ENCODE measurements at regions not wholly inside any gene's neighbourhood (a gene's known extent, or its start where the extent isn't known, plus 50 kb on each side); places are given as distances from the start of the nearest gene placed in this dataset.

GRCh38 chr2:106572541-106573450 lies 85.6 kb downstream of the CD8B2 start:
- DNase-seq: no peak

GRCh38 chr2:106573773-106574172 lies 86.6 kb downstream of the CD8B2 start:
- DNase-seq: no peak

- peak; percentile 55 for DNase-seq
Observed at GRCh38 chr2:106575955-106576354, 88.8 kb downstream of the CD8B2 start.

- no peak for DNase-seq
Observed at GRCh38 chr2:106577255-106577651, 90.1 kb downstream of the CD8B2 start.

DNA sequence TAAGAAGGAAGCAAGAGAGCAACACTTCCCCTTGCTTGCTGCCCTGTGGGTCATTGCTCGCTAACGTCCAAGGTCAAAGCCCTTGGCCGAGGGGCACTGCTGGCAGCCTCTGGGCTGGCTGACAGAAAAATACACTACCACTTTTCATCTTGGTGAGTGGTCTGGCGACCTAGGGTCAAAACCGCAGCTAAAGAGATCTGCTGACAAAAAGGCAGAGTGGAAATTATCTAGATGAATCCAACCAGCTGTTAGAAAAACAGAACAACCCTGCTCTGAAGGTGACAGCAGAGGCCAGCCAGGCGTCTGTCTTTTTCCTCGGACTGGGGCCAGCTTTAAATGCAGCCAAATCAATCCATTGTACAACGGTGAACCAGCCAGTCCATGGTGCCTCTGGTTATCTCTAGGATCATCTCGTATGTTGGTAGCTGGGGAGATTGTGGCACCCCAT lies 92.6 kb downstream of the CD8B2 start:
- DNase-seq: no peak

GRCh38 chr2:106580241-106580640 lies 93.1 kb downstream of the CD8B2 start:
- no peak for DNase-seq

- DNase-seq: peak; percentile 98
Observed at GRCh38 chr2:106581328-106581727, 94.2 kb downstream of the CD8B2 start.

- peak; percentile 44 for DNase-seq
Observed at GRCh38 chr2:106581755-106582147, 94.6 kb downstream of the CD8B2 start.

DNA sequence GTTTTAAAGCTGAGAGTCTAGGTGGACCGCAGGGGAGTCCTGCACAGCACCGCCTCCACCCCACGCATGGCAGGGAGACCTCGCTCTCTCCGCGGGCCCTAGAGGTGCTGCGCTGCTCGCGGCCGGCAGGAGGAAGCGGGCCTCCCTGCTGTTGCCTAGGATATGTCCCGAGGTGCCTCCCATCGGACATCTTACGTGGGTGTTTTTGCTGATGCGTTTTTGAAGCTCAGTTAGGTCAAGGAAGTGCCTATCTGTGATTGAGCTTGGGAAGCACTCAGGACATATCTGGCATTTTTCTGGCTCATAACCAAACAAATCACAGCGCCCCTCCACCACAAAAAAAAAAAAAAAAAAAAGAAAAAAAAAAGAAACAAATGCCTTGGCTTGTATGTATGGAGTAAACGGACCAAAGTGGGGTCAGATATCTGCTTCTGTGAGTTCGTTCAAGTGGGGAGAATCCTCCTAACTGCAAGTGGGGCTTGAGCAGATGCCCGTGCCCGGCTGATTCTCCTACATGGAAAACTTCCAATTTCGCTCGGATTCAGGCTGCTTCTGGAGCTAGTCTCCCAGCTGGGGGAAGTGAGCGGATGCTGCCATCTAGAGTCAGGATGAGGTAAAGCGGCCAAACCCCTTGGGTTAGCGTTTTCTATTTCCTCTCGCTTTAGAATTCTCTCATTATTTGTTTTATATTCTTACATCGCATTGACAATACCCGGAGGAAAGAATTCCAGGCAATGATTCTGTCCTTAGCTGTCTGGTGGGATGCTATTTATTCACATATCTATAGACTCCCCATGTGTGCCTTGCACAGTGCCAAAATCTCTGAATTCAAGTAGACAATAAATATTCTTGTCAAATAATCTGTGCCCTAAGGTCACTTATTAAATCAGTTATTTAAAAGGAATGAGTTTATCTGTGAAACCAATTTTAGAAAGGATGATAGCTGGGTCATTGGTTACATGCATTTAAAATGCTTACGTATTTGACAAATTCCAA lies 95.3 kb downstream of the CD8B2 start:
- peak; percentile 53 for DNase-seq

GRCh38 chr2:106584304-106584954 lies 97.3 kb downstream of the CD8B2 start:
- DNase-seq: no peak

DNA sequence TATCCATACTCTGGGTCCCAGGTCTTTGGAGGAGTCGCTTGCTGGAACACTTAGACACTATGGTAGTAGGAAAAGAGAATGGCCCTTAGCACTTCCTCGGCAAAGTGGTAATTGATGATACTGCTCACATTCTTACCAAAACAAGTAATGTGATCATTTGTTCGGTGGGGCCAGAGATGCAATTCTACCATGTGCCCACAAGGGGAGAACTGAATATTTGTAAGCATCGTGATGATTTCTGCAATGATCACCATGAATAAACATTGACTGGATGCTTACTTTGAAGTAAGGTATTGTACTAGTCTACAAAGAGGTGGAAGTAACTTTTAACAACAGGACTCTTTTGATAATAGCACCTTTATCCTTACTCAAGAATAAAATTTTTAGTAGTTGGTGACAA lies 109.7 kb downstream of the CD8B2 start:
- no peak for DNase-seq

DNA sequence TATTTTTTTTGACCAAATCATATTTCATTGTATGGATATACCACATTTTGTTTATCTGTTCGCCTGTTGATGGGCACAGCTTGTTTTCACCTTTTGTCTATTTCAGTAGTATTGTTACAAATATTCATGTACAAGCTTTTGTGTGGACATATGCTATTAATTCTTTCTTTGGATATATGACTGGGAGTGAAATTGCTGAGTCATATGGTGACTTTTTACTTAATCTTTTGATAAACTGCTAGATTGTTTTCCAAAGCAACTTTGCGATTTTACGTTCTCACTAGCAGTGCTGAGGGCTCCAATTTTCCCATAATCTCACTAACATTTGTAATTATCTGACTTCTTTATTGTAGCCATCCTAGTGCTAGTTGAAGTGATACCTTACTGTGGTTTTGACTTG lies 112.4 kb downstream of the CD8B2 start:
- no peak for DNase-seq

GRCh38 chr2:106602042-106602441 lies 114.9 kb downstream of the CD8B2 start:
- DNase-seq: no peak

DNA sequence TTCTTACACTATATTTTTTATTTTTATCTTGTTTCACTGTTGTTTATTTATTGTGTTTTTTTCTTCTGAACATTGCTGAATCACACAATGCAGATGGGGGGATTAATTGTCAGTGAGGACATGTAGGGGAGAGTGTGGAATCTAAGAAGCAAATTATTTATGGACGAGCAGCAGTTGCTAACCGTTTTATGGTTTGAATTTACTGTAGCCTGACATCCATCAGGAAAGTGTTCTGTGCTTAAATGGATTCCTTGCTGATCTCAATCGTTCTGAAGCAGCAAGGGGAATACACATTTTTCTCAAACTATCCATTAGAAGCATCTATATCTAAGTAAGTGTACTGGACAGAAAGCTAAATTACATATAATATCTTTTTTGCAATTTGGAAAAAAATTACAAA lies 119.5 kb downstream of the CD8B2 start:
- no peak for DNase-seq

DNA sequence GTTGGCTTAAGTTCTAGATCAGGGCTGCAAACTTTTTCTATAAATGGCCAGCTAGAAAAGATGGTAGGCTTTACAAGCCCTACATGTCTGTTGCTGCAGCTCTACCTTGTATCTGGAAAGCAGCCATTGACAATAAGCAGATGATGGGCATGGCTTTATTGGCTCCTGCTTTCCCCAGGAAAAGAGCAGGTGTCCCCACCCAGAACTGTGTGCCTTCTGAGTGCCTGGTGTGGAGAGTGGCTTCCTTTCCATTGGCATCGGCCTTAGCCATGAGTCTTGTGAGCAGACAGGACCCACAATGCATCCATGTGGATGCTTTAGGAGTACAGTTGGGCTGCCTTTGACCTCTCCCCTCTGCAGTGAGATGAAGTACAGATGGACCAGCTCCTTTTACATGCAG lies 120.2 kb downstream of the CD8B2 start:
- no peak for DNase-seq

DNA sequence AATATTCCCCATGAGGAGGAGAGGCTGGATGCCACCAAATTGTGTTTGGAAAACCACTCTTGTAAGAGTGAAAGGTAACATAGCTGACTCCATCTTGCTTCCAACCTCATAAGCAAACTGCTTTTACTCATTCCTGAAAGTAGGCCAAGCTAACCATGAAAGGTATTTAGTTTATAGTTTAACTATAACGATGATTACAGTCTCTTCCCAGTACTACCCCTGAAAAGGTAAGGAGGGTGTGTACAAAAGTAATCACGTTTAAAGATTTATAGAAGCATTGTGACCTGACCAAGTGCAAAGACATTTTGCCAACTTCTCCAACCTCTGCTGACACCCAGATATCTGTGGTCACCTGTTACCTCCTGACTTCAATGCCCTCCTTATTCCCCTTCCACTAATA lies 122.6 kb downstream of the CD8B2 start:
- DNase-seq: no peak

GRCh38 chr2:106614511-106615291 lies 127.5 kb downstream of the CD8B2 start:
- DNase-seq: no peak

DNA sequence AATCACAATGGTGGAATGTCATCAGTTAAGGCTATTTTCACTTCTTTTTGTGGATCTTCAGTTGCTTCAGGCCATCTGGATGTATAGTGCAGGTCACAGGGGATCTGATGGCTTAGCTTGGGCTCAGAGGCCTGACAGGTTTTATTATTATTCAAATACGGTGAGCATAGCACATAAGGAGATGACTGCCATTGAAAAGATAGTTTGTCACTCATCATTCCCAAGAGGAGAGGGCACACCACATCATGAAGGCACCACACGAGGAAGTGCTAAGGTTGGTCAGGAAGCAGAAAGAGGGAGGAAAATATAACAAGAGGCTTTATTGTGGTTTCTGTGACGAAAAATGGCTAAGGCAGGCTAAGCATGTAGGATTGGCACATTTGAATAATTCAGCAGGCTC lies 131.4 kb downstream of the CD8B2 start:
- DNase-seq: no peak

DNA sequence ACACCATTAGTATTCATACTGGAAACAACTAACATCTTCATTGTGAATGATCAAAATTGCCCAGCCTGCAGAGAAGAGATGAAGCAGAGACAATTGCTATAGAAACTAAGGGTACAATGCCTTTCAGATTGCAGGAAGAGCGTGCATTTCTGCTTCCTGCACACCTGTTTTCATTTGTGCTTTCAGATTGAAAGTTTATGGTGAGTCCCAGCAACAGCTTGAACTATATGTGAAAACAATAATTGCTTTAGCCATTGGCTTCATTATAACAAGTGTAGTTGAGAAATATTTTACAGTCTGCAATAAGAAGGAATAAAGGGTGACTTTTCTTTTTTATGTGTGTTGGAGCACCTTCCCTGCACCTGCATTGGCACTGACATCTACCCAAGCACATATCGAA lies 136.3 kb downstream of the CD8B2 start:
- no peak for DNase-seq

GRCh38 chr2:106624787-106625380 lies 137.7 kb downstream of the CD8B2 start:
- no peak for DNase-seq

- no peak for DNase-seq
Observed at GRCh38 chr2:106628377-106628776, 141.2 kb downstream of the CD8B2 start.

DNA sequence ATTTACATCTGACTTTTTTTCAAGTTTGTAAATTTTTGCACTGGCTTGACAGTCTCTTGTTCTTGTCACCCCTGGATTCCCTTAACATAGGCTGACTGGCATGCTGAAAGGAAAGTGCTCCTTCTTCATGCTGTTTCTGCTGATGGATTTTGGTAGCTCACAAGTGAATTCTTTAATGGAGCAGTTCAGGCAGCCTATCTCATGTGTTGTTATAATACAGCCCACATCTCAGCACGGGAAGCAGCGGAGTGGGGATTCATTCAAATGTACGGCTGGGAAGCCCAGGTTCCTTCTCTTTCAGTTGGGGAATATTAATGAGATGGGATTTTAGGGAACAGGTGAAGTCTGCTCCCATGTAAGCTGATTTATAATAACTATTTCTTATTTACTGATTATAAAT lies 142.8 kb downstream of the CD8B2 start:
- DNase-seq: no peak

Data from NCI-H524 treated with DMSO at 0.1 percent for 48 hours (cell line).